22Rv1 (cell line): ENCODE measurements at regions not wholly inside any gene's neighbourhood (a gene's known extent, or its start where the extent isn't known, plus 50 kb on each side); places are given as distances from the start of the nearest gene placed in this dataset.

ENCODE experiments used
- H3K27ac ChIP-seq: fragments of 450-650 bp; 2 replicates; pipeline ENCODE4 v1.5.1; 2017
- CTCF ChIP-seq: fragments of 450-650 bp; IDR thresholded peaks from 2 replicates; pipeline ENCODE4 v1.5.1; 2017; ENCODE audit warnings: mild to moderate bottlenecking
- ZFX ChIP-seq: fragments of 450-650 bp; IDR thresholded peaks from 2 replicates; pipeline ENCODE4 v1.6.1; 2017; ENCODE audit warnings: antibody characterized with exemption, borderline replicate concordance

- no peak for TF ChIP-seq ZFX
- TF ChIP-seq CTCF: no peak
- H3K27ac ChIP-seq: no peak overlapping the region
These were observed 219.1 kb downstream of the RBM19 start for GRCh38 chr12:113747017-113747416.

GRCh38 chr12:113744802-113745395 is 221.2 kb downstream of the RBM19 start:
- H3K27ac ChIP-seq: no peak overlapping the region
- TF ChIP-seq CTCF (no peak), ZFX (no peak)

- TF ChIP-seq CTCF: no peak
- no peak for TF ChIP-seq ZFX
- H3K27ac ChIP-seq: no peak overlapping the region
These were observed 223.3 kb downstream of the RBM19 start for GRCh38 chr12:113742801-113743200.

- no peak overlapping the region for H3K27ac ChIP-seq
- TF ChIP-seq CTCF (no peak), ZFX (no peak)
These were observed 225.4 kb downstream of the RBM19 start for GRCh38 chr12:113740699-113741098.

- no peak for TF ChIP-seq ZFX
- no peak for TF ChIP-seq CTCF
- no peak overlapping the region for H3K27ac ChIP-seq
These were observed 231.0 kb downstream of the RBM19 start for GRCh38 chr12:113735131-113735530.

GRCh38 chr12:113734503-113734902 is 231.6 kb downstream of the RBM19 start:
- no peak overlapping the region for H3K27ac ChIP-seq
- TF ChIP-seq CTCF (no peak), ZFX (no peak)

GRCh38 chr12:113732916-113733315 is 233.2 kb downstream of the RBM19 start:
- no peak overlapping the region for H3K27ac ChIP-seq
- TF ChIP-seq CTCF: no peak
- no peak for TF ChIP-seq ZFX
